Pancreas (tissue), 10 donors: ENCODE measurements at regions not wholly inside any gene's neighbourhood (a gene's known extent, or its start where the extent isn't known, plus 50 kb on each side); places are given as distances from the start of the nearest gene placed in this dataset.

Experiments
- ATAC-seq, 4 donors: fragments of 200-7000 bp; cut with Tn5 transposase; one replicate each; pipeline versions ENCODE4 v1.8.0 to v1.9.1; 2020; ENCODE audit warnings: mild to moderate bottlenecking in 4 of 4, moderate library complexity in 4 of 4
- DNase-seq, 6 donors: peaks; one replicate each; pipeline ENCODE4 v3.0.0-alpha.2; 2020
- FAIRE-seq: peaks from 2 replicates; lab custom pipeline; 2012; peaks lifted over from hg19 to GRCh38; lab: Jason Lieb, UNC
- H3K27ac ChIP-seq, 4 donors: fragments of 200-600 bp; sonication (generic); 1 replicate in 3 of 4; 2 replicates in 1 of 4; pipeline versions ENCODE4 v1.5.0 to v1.8.0; 2020
- H3K27me3 ChIP-seq, 4 donors: fragments of 200-600 bp; one replicate each; pipeline ENCODE4 v1.8.0; 2021
- H3K36me3 ChIP-seq, 3 donors: fragments of 200-600 bp; sonication (generic) in 1 of 3; one replicate each; pipeline versions ENCODE4 v1.5.0 to v1.8.0; 2020 to 2021
- H3K4me1 ChIP-seq, 3 donors: fragments of 200-600 bp; one replicate each; pipeline ENCODE4 v1.8.0; 2021
- H3K4me3 ChIP-seq, 4 donors: fragments of 200-600 bp; sonication (generic) in 2 of 4; one replicate each; pipeline versions ENCODE4 v1.5.0 to v1.8.0; 2020 to 2021
- H3K9me3 ChIP-seq, 4 donors: fragments of 200-600 bp; one replicate each; pipeline ENCODE4 v1.8.0; 2021
- CTCF ChIP-seq, 4 donors: fragments of 200-600 bp; sonication (generic) in 3 of 4; IDR thresholded peaks; one replicate each; pipeline versions ENCODE4 v1.5.0 to v1.8.0; 2021; ENCODE audit warnings: antibody characterized with exemption in 4 of 4
- WGBS, 2 donors: extraction: QIAGEN DNeasy Blood & Tissue Kit; methylation state at CpG; one replicate each; pipeline ENCODE4 v1.1.7; 2013; 5-methylcytosine and 5-hydroxymethylcytosine counted together
- intact Hi-C, 3 donors: fragments of 100-400 bp; cut with DNase I; formaldehyde crosslinking; loops; one replicate each; pipeline versions ENCODE4 v1.11.1 to v1.14.2; 2022
- donor health status: healthy with polysubstance abuse.
- donor health status: DM: no; HTN: no; CAD: no; lungs with moderate emphysema.
- donor health status: DM: no; HTN: no; CAD: no.
- donor health status: control.
- donor health status: control.
- donor health status: Bipolar disorder and iron deficiency.
- donor health status: DM: yes; HTN: yes; CAD: no.
- donor health status: DM: no; HTN: no; CAD: no.
- donor health status: DM: no; HTN: no; CAD: no.
- donor health status: DM: yes; HTN: yes; CAD: no.

DNA sequence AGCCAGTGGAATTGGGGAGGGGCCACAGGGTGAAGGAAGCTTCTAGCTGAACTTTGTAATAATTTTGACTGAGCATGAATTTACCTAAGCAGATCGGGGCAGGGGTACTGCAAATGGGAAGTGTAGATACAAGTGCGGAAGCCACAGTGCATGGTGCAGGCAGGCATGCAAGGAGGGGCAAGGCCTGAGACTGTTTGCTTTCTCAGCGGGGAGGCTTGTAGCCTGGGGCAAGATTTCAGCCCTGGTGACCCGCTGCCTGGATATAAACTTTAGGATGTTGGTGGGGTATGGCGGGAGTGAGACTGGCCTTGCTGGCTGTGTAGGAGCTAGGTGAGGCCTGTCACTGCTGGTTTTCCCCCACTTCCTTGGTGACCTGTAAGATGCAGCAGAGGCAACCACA lies 266.4 kb upstream of the PREP start:
- Histone ChIP-seq H3K4me3 (no peak overlapping the region), H3K4me1 (no peaks in the 10 kb centered on the region), H3K27ac (no peak overlapping the region), H3K27me3 (no peaks in the 10 kb centered on the region), H3K9me3 (no peaks in the 10 kb centered on the region), H3K36me3 (no peaks in the 10 kb centered on the region)
- WGBS, 2 donors: 87 to 92% methylated on average over 4 to 5 of the region's 5 CpGs
- no peak for FAIRE-seq
- DNase-seq: no peak
- intact Hi-C loops: no loop called here
- no peak for ATAC-seq
- TF ChIP-seq CTCF (IDR thresholded peaks at IDR 0.05): no peak

DNA sequence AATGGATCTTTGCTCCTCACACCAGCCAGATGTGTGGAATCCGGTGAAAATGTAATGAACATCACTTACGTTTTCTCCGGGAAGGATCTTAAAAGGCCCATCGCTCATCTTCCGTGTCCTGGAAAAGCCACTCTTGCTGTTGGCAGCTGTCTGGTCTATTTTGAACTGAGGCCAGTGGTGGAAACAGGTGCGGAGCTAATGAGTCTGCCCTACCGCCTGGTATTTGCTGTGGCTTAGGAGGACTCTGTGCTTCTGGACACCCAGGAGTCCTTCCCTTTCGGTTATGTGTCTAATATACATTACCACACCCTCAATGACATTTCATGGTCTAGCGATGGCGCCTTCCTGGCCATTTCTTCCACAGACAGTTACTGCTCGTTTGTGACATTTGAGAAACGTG lies 264.2 kb upstream of the PREP start:
- ATAC-seq: no peak
- no peak for FAIRE-seq
- intact Hi-C loops: no loop called here

DNA sequence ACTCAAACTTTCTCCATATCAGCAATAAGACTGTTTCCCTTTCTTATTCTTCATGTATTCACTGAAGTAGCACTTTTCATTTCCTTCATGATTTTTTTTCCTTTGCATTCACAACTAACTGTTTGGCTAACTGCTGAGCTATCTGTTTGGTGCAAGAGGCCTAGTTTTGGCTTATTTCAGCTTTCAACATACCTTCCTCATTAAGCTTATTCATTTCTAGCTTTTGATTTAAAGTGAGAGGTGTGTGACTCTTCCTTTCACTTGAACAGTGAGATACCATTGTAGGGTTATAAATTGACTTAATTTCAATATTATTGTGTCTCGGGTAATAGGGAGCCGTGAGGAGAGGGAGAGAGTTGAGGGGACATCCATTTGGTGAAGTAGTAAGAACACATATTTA lies 262.0 kb upstream of the PREP start:
- Histone ChIP-seq H3K4me1 (no peaks in the 10 kb centered on the region), H3K27ac (no peak overlapping the region), H3K4me3 (no peak overlapping the region), H3K36me3 (no peaks in the 10 kb centered on the region), H3K27me3 (no peaks in the 10 kb centered on the region), H3K9me3 (no peaks in the 10 kb centered on the region)
- no peak for FAIRE-seq
- no peak for TF ChIP-seq CTCF (IDR thresholded peaks at IDR 0.05)
- WGBS, 2 donors: 66 to 74% methylated on average over 2 of the region's 2 CpGs
- intact Hi-C loops: no loop called here
- DNase-seq: no peak
- no peak for ATAC-seq

More for the DNA sequence above, 264.2 kb upstream of the PREP start:
- Histone ChIP-seq H3K4me1 (no peaks in the 10 kb centered on the region), H3K36me3 (no peaks in the 10 kb centered on the region), H3K27me3 (no peaks in the 10 kb centered on the region), H3K9me3 (no peaks in the 10 kb centered on the region), H3K4me3 (no peak overlapping the region), H3K27ac (no peak overlapping the region)
- 79 to 84% methylated on average over 12 of the region's 12 CpGs for WGBS, 2 donors
- no peak for DNase-seq
- TF ChIP-seq CTCF (IDR thresholded peaks at IDR 0.05): no peak

DNA sequence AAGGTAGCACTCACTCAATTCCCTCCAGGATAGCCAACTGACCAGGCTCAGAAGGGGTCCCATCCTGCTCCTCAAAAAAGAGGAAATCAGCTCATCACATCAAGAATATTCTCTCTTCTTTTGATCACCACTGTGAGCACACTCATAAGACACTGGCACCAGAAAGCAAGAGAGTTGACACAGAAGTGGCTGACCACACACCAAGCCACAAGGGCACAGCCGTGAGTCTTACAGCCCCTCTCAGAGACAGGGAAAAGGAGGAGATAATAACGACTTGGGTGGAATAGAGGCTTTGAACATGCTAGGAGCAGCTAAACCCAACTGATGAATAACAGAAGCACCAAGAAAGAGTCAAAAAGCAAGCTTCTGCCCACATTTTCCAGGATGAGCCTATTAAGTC lies 249.1 kb upstream of the PREP start:
- DNase-seq (no peak), FAIRE-seq (no peak), ATAC-seq (no peak)
- Histone ChIP-seq H3K9me3 (no peaks in the 10 kb centered on the region), H3K27ac (no peak overlapping the region), H3K27me3 (no peaks in the 10 kb centered on the region), H3K4me3 (no peak overlapping the region), H3K36me3 (no peaks in the 10 kb centered on the region), H3K4me1 (no peaks in the 10 kb centered on the region)
- intact Hi-C loops: no loop called here
- no peak for TF ChIP-seq CTCF (IDR thresholded peaks at IDR 0.05)
- 70 to 77% methylated on average over 2 of the region's 2 CpGs for WGBS, 2 donors

DNA sequence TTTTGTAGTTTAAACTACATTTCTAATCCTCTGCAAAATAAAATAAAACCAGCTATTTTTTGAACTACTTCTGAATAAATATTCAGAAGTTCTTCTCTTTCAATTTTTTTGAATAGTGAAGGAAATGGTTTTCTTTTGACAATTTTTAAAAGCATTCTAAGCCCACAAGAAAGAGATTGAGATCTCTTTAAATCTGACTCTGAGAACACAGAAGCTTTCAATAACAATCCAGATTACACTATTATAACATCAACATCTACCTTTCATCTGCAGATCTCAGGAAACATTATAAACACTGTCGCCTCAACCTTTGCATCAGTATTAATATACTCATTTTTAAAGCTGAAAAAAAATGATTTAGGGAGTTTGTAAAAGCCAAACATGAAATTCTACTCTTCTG lies 247.5 kb upstream of the PREP start:
- H3K4me1 ChIP-seq: no peaks in the 10 kb centered on the region
- no peak for DNase-seq
- no peaks in the 10 kb centered on the region for H3K27me3 ChIP-seq
- no peak overlapping the region for H3K27ac ChIP-seq
- no peaks in the 10 kb centered on the region for H3K36me3 ChIP-seq
- TF ChIP-seq CTCF (IDR thresholded peaks at IDR 0.05): no peak
- H3K9me3 ChIP-seq: no peaks in the 10 kb centered on the region
- H3K4me3 ChIP-seq: no peak overlapping the region
- WGBS, 2 donors: 95 to 96% methylated on average over 1 of the region's 1 CpG
- no peak for FAIRE-seq
- intact Hi-C loops: no loop called here
- no peak for ATAC-seq
